ENCODE measurements at regions not wholly inside any gene's neighbourhood (a gene's known extent, or its start where the extent isn't known, plus 50 kb on each side); places are given as distances from the start of the nearest gene placed in this dataset.
"Not testable (repeated sequence)": the region's sequence is repeated elsewhere in the genome, so short reads cannot be mapped to it uniquely, and the experiment has no call there.

DNA sequence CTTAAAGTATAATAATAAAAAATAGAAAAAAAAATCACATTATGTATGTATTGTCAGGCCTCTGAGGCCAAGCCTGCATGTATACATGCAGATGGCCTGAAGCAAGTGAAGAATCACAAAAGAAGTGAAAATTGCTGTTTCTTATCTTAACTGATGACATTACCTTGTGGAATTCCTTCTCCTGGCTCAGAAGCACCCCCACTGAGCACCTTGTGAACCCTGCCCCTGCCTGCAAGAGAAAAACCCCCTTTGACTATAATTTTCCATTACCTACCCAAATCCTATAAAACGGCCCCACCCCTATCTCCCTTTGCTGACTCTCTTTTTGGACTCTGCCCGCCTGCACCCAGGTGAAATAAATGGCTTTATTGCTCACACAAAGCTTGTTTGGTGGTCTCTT is 1086.5 kb downstream of the SORCS3 start:
- not testable (repeated sequence) for DNase-seq (ENCODE audit: low read depth)

DNA sequence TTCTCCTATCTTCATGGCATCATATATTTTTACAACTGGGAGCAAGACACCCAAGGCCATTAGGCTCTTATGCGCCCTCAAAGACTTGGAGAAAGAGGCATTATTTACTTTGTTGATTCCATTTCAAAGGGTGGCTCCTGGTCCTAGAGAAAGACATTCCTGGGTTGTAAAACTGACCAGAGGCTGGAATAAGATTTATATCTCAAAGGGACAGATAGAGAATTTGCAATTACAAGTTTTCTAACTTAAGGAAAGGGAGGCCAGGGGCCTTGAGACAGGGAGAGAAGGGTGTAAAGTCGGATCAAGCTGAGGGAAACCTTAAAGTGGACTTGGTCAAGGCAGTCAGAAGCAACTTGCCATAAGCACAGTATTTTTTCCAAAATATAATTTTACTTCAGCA is 1086.0 kb downstream of the SORCS3 start:
- DNase-seq (ENCODE audit: low read depth), result no peak

DNA sequence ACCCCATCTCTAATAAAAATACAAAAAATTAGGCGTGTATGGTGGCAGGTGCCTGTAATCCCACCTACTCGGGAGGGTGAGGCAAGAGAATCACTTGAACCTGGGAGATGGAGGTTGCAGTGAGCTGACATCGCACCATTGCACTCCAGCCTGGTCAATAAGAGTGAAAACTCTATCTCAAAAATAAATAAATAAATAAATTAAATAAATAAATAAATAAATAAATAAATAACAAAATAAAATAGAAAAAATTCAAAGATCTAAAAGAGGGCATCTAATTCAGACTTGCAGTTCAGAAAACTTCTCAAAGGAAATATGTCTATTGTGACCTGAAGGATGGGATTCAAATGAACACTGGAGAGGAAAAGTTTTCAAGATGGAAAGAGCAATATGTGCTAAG is 1085.1 kb downstream of the SORCS3 start:
- no peak for DNase-seq (ENCODE audit: low read depth)

DNA sequence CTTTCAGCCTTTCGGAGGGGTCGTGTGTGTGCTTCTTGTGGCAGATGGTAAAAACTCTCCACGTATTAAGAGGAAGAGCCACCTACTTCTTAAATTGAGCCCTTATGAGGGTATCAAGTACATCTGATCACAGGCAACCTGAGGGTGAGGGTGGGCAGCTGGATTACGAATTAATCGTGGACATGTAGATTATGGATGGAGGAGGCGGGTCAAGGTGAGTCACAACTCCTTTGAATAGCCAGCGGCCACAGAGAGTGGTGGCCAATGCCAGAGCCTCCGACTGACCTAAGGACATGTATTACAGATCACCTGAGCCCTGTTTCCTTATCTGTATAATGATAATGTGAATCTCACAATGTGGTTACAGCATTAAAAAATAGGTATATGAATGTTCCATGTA is 1083.9 kb downstream of the SORCS3 start:
- no peak for DNase-seq (ENCODE audit: low read depth)

DNA sequence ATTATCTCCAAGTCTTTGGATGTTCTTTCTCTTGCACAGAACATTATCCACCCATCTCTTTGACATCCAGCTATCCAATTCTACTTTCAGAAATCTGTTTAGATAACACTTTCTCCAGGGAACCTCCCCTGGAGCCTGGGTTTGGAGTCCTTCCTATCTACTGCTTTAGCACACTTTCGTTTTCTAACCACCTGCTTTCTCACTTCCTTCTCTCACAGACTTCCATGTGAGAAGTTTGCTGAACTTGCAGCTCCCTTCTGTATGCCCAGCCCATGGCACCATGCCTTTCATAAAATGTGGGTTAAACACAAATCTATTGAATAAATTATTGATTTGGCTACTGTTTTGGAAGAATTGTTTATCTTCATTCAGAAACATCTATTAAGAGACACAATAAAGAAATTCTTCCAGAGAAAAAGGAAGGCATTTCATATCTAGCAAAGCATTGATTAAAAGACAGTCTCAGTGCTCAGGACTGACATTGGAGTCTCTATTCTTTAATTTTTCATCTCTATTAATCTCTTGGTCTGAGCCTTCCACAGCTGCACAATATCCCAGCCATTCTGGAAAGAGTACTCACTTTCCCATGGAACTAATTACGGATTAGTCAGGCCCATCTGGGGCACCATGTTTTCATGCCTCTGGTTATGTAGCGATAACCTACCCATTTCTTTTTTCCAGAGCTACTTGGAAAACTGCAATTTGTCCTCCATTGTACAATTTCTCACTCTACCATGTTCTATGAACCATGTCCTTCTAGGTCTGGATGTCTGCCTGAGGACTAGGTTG is 1077.3 kb downstream of the SORCS3 start:
- no peak for DNase-seq (ENCODE audit: low read depth)

DNA sequence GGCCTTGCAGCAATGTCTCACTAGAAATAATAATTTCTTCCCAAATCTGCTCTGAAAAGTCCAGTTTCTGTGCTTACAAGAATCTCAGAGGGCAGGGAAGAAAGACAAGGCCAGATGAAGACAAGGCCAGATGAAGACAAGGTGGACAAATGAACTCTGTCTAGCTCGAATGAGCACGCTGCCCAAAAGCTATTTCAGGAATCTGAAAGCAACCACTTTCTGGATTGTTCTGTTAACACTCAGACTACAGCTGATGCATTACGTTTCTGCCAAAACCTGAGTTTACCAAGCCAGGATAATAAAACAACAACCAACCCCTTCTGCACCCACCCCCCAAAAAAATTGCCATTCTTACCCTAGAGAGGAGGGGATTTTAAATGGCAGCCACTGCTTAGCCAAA is 1073.6 kb downstream of the SORCS3 start:
- DNase-seq (ENCODE audit: low read depth), result no peak

DNA sequence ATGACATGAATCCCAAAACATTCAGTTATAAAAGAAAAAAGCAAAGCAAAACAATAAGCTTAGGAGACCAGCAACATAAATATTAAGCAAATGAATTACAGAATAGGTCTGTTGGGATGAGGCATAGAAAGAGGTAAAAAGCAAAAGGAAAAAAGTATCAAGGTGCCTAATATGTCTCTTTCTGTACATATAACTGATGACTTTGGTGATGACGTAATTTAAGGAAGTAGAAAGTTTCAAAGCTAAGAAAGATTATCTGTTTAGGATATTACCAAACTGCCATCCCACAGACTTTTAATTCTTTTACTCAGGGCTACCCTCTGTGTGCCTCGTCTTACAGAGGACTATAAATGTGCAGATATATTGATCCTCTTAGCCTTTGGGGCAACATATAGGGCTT is 1066.5 kb downstream of the SORCS3 start:
- no peak for DNase-seq (ENCODE audit: low read depth)

DNA sequence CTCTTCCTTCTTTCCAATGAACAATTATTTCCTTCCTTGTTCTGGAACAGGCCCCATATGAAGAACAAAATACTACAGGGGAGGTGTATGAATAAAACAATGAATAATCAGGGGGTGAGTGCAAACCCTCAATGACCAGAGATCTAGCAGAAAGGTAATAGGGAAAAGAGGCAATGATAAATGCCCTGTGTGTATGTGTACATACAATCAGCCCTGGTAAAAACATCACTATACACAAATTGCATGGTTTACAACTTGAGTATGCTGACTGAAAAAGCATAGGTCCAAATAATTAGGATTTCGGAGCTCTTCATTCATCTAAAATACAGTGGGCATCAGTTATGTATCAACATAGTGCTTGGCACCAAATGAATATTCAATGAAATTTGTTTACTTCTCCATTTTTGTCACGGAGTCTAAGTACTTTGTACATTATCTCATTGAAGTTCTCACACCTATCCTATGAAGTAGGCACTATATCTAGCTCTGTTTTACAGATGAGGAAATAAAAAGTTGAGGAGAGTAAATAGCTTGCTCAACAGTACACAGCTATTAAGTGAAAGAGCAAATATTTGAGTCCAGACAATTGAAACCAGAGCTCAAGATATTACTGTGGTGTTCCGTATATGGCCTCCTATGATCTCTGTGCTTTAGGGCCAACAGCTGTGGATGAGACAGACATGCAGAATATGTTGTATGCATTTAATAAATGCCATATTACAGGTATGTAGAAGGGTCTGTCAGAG is 1065.4 kb downstream of the SORCS3 start:
- no peak for DNase-seq (ENCODE audit: low read depth)

DNA sequence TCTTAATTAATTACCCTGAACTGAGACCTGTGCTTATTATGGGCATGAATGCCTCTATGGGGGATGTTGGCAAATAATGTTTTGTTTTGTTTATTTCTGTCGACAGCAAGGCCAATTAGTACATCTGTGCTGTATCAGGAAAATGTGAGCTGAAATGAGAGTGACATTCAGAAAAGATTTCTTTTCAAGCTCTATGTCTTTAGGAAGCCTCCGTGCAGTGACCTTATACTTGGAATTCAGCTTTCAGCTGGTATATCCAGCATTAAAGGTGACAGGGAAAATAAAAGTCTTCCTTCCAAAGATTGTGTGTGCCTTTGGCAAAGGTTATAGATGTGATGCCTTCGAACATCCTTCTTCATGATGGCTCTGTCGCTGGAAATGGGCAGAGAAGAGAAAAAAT is 1061.1 kb downstream of the SORCS3 start:
- no peak for DNase-seq (ENCODE audit: low read depth)

DNA sequence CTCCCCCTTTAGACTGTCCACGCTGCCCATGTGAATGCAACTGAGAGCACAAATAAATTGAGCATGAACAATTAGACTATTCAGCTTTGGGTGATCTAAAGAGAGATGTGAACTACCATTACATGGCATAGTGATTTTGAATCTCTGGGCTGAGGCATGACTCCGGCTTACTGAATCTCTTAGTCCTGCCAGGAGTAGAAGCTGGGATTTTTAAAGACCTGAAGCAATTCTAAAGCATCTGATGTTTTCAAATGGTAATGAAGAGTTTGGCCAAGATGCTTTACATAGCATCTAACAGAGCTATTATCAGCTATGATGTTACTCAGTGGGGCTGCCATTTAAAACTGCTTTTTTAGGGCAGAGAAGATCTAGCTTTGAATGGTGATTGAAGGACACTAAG is 1059.1 kb downstream of the SORCS3 start:
- no peak for DNase-seq (ENCODE audit: low read depth)

DNA sequence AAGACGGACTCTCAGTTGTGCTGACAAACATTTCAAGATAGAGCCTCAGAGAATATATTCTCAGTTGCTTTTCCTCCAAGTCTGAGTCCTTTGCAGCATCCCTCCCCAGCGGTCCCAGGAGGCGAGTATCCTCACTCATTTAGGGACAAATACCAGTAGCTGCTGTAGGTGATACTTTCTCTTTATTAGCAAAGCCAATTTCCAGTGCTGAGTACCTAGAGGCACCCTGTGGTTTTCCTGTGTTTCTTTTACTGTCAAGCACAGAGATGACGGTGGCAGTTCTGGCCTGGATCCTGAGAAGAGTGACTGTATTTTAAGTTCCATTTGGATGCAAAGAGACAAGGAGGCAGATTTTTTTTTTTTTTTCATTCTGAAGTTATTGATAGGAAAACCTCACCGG is 1058.4 kb downstream of the SORCS3 start:
- no peak for DNase-seq (ENCODE audit: low read depth)

DNA sequence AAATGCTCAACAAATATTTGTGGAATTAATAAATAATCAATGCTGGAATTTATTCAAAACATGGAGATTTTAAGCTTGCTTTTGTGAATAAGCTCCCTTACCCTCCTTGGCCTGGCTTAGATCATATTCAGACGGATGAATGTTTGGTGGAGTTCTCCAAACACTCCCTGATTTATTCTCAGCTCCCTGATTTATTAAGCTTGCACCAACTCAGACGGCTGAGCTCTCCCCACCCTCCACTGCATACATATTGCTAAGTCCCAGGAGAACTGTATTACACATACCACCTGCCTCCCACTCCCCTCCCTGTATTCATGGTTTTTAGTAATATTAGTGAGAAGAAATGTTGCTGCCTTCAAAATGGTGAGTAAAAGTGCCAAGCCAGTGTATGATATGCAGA is 1057.5 kb downstream of the SORCS3 start:
- DNase-seq (ENCODE audit: low read depth), result no peak

DNA sequence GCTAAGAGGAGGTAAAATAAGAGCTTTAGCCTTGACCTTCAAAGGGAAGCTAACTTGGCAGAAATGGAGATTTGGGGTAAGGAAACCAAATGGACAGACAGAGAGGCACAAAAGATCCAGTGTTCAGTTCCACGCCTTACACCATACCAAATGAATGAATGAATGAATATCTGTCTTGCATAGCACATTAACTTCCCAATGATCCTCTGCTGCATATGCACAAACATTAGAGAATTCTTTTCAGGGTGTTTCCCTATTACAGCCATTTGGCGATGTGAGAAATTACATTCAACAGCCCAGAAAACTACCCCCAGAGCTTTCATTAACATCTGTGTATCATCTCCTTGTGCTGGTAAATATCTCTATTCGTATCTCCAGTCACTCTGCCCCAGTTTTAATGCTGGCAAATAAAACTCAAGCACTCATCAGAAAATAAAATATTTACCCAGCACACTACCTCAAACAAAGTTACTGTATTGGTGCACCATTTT is 1056.2 kb downstream of the SORCS3 start:
- no peak for DNase-seq (ENCODE audit: low read depth)

DNA sequence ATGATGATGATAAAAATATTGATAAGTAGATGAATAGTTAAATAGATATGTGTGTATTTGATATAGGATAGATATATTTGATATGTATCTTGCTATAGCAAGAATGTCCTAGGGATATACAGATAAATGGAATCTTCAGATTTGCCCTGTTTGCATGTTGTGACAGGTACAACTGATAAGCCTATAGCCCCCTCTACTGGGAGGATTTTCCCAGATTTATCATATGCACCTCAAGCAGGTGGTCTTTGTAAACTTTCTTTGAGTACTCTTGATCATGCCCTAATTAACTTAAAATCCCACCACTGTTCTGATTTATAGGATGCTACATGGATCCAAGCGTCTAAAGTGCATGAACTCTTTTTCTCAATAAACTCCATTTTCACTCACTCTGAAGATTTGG is 1050.7 kb downstream of the SORCS3 start:
- DNase-seq (ENCODE audit: low read depth), result no peak

DNA sequence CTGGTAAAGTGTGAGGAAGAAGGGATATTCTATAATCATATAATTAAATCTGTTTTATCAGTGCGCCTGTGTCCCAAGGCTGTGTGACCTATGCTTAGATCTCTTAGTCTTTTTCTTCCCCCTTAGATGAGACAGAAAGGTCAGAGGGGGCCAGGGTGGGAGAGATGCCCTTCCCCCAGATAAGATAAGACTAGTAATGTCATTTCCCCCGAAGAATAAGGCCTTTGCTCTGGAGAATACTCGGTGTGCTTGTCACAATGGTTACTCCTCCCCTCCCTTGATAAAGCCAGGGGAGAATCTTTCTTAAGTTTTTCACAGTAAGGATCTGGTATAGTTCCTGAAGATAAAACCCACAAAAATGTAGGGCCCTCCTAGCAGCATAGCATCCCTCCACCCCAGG is 1041.8 kb downstream of the SORCS3 start:
- DNase-seq (ENCODE audit: low read depth), result no peak

DNA sequence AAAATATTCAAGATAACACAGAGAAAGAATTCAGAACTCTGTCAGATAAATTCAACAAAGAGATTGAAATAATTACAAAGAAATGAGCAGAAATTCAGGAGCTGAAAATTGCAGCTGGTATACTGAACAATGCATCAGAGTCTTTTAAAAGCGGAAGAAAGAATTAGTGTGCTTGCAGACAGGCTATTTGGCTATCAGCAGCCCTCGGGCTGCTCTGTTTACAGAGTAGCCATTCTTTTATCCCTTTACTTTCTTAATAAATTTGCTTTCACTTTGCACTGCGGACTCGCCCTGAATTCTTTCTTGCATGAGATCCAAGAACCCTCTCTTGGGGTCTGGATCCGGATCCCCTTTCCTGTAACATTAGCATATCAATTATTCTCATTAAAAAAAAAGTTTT is 1040.0 kb downstream of the SORCS3 start:
- no peak for DNase-seq (ENCODE audit: low read depth)

DNA sequence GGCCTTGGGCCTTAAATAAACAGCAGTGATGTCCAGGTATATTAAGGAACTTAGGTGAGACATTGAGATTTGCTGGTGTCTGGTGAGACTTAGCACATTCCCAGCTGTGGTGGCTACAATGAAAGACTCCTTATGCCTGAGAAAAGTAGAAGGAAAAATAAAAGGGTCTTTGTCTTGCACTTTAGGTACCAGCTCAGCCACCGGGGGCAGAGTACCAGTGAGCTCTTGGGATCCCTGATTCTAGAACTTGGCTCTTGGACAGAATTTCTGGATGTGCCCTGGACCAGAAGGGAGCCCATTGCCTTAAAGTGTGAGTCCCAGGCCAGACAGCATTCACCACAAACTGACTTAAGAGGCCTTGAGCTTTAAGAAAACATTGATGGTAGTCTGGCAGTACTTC is 1038.7 kb downstream of the SORCS3 start:
- DNase-seq (ENCODE audit: low read depth), result no peak

DNA sequence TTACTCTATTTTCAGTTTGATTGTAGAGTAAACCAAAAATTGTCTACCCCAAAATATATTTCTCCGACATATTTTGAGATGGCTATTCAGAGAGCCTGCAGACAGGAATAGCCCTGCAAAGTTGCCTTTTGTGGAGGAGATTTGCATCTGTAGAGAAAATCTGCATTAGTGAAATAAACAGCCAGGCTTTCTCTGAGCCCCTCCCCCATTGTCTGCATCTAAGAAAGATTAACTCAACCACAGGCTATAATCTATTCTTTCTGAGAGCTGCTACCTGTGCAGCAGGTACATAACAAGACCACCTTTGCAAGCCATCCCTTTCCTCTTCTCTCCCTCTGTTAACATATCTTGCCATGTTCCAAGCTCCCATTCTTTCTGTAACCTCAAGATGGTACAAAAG is 1034.2 kb downstream of the SORCS3 start:
- DNase-seq (ENCODE audit: low read depth), result no peak

DNA sequence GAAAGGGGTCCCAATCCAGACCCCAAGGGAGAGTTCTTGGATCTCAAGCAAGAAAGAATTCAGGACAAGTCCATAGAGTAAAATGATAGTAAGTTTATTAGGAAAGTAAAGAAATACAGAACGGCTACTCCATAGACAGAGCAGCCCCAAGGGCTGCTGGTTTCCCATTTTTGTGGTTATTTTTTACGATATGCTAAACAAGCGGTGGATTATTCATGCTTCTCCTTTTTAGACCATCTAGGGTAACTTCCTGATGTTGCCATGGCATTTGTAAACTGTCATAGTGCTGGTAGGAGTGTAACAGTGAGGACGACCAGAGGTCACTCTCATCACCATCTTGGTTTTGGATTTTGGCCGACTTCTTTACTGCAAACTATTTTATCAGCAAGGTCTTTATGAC is 1033.4 kb downstream of the SORCS3 start:
- DNase-seq (ENCODE audit: low read depth), result no peak

DNA sequence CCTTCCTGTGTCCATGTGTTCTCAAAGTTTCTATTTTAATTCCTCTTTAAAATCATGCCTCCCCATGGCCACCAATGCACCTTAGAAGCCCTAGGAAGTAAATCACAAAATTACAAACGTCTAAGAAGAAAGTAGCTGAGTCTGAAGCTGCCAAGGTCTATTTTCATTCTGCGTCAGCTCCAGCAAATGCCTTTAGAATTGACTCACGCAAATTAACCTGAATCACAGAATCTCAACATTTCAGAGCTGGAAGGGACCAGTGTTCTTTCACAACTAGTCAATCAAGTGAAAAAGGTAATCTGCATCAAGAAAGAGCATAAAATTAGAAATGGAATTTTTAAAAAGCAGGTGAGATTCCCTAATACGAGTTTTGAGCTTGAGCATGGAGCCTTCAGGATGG is 1017.6 kb downstream of the SORCS3 start:
- DNase-seq (ENCODE audit: low read depth), result no peak

DNA sequence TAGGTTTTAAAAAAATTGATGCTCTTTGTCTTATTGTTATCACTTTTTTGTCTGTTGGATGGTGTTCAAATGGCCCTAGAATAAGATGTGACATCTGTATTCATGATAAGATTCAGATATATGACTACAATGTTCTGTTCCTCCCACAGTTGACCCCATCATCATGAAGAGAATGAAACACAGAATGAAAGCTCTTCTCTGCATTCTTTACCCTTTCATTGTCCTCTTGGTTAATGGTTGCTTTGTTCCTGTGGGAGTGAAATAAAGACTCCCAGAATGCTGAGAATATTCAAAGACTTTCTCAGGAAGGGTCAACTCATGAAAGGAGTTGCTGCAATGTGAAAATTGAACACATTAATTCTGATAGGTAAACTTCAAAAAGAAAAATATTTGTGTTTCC is 1015.8 kb downstream of the SORCS3 start:
- no peak for DNase-seq (ENCODE audit: low read depth)

DNA sequence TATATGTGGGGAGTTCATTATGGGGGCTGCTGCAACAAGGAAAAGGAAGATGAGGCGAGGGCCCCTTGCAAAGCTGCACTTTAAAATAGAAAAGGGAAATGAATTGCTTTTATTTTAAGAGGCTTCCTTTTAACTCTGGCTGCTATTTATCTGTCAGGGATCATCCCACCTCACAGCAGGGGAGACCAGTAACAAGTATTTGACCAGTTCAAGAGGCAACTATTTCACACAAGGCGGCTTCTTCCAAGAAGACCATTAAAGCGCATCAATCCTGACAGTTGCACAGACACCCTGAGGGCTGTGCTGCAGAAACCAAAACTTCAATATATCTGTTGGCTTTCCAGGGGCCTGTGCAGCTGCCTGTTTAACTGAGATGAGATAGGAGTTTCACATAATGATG is 1009.2 kb downstream of the SORCS3 start:
- no peak for DNase-seq (ENCODE audit: low read depth)

DNA sequence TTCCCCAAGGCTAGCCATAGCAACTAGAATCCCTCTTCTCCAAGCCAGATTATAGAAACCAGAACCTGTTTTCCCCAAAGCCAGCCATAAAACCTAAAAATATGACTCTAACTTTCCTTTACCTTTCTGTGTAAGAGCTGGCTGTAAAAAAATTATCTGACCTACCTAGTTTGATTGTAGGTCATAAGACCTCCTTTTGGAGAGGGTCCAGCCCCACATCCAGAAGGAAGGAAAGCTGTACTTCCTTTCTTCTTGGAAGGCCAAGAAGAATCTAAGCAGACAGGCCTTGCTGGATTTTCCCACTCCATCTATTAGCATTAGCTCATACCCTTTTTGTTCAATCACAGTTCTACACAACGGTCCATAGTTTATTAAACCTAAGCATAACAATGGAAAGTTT is 1006.3 kb downstream of the SORCS3 start:
- no peak for DNase-seq (ENCODE audit: low read depth)

DNA sequence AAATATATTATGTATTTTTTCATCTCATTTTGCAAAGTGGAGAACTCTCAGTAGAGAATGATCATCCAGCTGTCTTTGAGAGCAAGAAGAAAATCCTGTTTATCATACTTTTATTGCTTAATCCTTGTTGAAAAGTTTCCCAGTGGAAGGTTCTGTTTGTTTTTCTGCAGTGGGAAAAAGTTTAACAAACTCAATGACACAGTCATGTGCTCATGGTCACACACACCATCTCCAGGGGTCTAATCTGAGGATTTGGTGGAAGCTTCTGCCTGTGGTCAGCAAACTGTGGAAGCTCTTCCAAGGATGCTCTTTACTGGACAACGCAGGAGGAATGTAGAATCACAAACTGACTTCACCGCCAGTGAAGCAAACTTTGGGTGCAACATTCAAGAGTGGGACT is 1003.9 kb downstream of the SORCS3 start:
- no peak for DNase-seq (ENCODE audit: low read depth)

Data from EH (cell line).